ENCODE measurements at regions not wholly inside any gene's neighbourhood (a gene's known extent, or its start where the extent isn't known, plus 50 kb on each side); places are given as distances from the start of the nearest gene placed in this dataset.

DNA sequence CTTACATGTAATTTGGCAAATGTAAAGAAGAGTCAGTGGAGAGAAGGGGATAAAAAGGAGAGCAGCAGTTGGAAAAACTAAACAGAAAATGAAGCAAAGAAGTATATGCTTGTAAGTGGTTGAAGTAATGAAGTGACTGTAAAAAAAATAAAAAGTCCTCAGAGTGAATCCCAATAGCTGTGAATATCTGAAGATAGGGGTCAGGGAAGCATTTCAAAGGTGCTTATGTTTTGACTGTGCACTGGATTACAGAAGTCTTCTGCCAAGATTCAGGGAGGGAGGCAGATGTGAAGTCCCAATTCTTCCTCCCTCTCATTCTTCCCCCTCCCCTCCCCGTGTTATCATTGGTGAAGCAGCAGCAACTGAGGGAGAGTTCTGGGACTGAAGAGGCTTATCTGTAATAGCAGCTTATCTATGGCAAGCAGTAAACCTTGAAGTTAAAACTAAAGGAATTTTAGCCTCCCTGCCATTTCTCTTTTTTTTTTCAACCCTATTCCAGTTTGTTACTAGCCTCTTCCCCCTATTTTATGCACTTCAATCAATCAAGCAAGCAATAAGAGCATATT, 597.9 kb downstream of the IGSF11 start (continued):
- no peak for TF ChIP-seq EGR1 (conservative IDR thresholded peaks at IDR 0.05)
- TF ChIP-seq CHD2 (IDR thresholded peaks at IDR 0.05; ENCODE audit: low read depth, low read length): no peak
- no peak for TF ChIP-seq NR2C1 (IDR thresholded peaks at IDR 0.05)
- TF ChIP-seq NR2C1 (tag; IDR thresholded peaks at IDR 0.05): no peak
- peak; percentile 90 to 93 for TF ChIP-seq MAZ (CRISPR knock-in tag; conservative IDR thresholded peaks at IDR 0.05 in 1 of 2, IDR thresholded peaks at IDR 0.05 in 1 of 2)
- no peak for TF ChIP-seq SRSF1 (IDR thresholded peaks at IDR 0.05; ENCODE audit: low read depth, low read length)
- no peak for TF ChIP-seq MTF1 (CRISPR knock-in tag; IDR thresholded peaks at IDR 0.05; ENCODE audit: borderline replicate concordance)
- no peak for TF ChIP-seq NFATC3 (IDR thresholded peaks at IDR 0.05)
- TF ChIP-seq MIER1 (IDR thresholded peaks at IDR 0.05; ENCODE audit: low read depth): no peak
- TF ChIP-seq SREBF1 (IDR thresholded peaks at IDR 0.05; ENCODE audit: borderline replicate concordance, low read depth, low read length): no peak
- TF ChIP-seq SNAPC5 (CRISPR knock-in tag; IDR thresholded peaks at IDR 0.05): no peak
- TF ChIP-seq KLF10 (CRISPR knock-in tag; IDR thresholded peaks at IDR 0.05): no peak
- TF ChIP-seq ETV6 (IDR thresholded peaks at IDR 0.05; ENCODE audit: borderline replicate concordance in 1 of 2, low read depth in 2 of 2, low read length in 1 of 2): no peak
- TF ChIP-seq ETV6 (CRISPR knock-in tag; IDR thresholded peaks at IDR 0.05; ENCODE audit: borderline replicate concordance): no peak
- peak in 1 of 2 experiments; percentile 73; a peak in 2 of 4 replicates for TF ChIP-seq TBL1XR1 (IDR thresholded peaks at IDR 0.05; ENCODE audit: low read length in 2 of 2)
- TF ChIP-seq ZBTB2 (IDR thresholded peaks at IDR 0.05): no peak
- TF ChIP-seq, protein P1, sequence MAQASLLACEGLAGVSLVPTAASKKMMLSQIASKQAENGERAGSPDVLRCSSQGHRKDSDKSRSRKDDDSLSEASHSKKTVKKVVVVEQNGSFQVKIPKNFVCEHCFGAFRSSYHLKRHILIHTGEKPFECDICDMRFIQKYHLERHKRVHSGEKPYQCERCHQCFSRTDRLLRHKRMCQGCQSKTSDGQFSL (CRISPR knock-in tag; IDR thresholded peaks at IDR 0.05): no peak
- TF ChIP-seq, protein P1 (tag; IDR thresholded peaks at IDR 0.05): no peak
- no peak for TF ChIP-seq ZNF586 (CRISPR knock-in tag; conservative IDR thresholded peaks at IDR 0.05)
- no peak for TF ChIP-seq ZNF146 (CRISPR knock-in tag; IDR thresholded peaks at IDR 0.05; ENCODE audit: unreplicated experiment)
- TF ChIP-seq, protein P2, sequence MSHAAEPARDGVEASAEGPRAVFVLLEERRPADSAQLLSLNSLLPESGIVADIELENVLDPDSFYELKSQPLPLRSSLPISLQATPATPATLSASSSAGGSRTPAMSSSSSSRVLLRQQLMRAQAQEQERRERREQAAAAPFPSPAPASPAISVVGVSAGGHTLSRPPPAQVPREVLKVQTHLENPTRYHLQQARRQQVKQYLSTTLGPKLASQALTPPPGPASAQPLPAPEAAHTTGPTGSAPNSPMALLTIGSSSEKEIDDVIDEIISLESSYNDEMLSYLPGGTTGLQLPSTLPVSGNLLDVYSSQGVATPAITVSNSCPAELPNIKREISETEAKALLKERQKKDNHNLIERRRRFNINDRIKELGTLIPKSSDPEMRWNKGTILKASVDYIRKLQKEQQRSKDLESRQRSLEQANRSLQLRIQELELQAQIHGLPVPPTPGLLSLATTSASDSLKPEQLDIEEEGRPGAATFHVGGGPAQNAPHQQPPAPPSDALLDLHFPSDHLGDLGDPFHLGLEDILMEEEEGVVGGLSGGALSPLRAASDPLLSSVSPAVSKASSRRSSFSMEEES (CRISPR knock-in tag; IDR thresholded peaks at IDR 0.05): no peak
- TF ChIP-seq MTA1 (IDR thresholded peaks at IDR 0.05; ENCODE audit: borderline replicate concordance): no peak
- TF ChIP-seq E2F3 (CRISPR knock-in tag; IDR thresholded peaks at IDR 0.05): no peak
- no peak for TF ChIP-seq CHD1 (IDR thresholded peaks at IDR 0.05; ENCODE audit: low read length)
- TF ChIP-seq CSDE1 (IDR thresholded peaks at IDR 0.05): no peak
- TF ChIP-seq MCM2 (IDR thresholded peaks at IDR 0.05; ENCODE audit: low read depth): no peak
- TF ChIP-seq CEBPG (CRISPR knock-in tag; IDR thresholded peaks at IDR 0.05): no peak
- TF ChIP-seq CEBPG (tag; conservative IDR thresholded peaks at IDR 0.05 in 1 of 2, IDR thresholded peaks at IDR 0.05 in 1 of 2): no peak

Measured in K562 (cell line).